GM23338 (cell line): ENCODE measurements at regions not wholly inside any gene's neighbourhood (a gene's known extent, or its start where the extent isn't known, plus 50 kb on each side); places are given as distances from the start of the nearest gene placed in this dataset.

Experiments
- ATAC-seq: fragments of 200-7000 bp; cut with Tn5 transposase; 3 replicates; pipeline ENCODE4 v1.9.1; 2020
- DNase-seq: peaks from one replicate; pipeline ENCODE4 v3.0.0-alpha.2; 2015; ENCODE audit warnings: low spot score
- H2AFZ ChIP-seq: fragments of 200-600 bp; sonication (generic); 2 replicates; pipeline ENCODE4 v1.8.0; 2016; ENCODE audit warnings: antibody characterized with exemption, mild to moderate bottlenecking, moderate library complexity
- H3F3A ChIP-seq: fragments of 200-600 bp; sonication (generic); replicated peaks from 2 replicates; pipeline ENCODE4 v1.8.0; 2017; ENCODE audit warnings: antibody characterized with exemption, mixed run types, low read depth
- H3K27ac ChIP-seq: fragments of 200-600 bp; sonication (generic); 2 replicates; pipeline ENCODE4 v1.6.1; 2016; ENCODE audit warnings: low read depth
- H3K27me3 ChIP-seq: fragments of 200-600 bp; sonication (generic); 2 replicates; pipeline ENCODE4 v1.8.0; 2016; ENCODE audit warnings: mild to moderate bottlenecking, mixed run types, moderate library complexity; ENCODE audit not compliant: insufficient read depth
- H3K36me3 ChIP-seq: fragments of 200-600 bp; sonication (generic); 2 replicates; pipeline ENCODE4 v1.8.0; 2016; ENCODE audit warnings: mild to moderate bottlenecking; ENCODE audit not compliant: insufficient read depth
- H3K4me1 ChIP-seq: fragments of 200-600 bp; sonication (generic); 2 replicates; pipeline ENCODE4 v1.8.0; 2016; ENCODE audit warnings: mild to moderate bottlenecking, moderate library complexity; ENCODE audit not compliant: insufficient read depth
- H3K4me2 ChIP-seq: fragments of 200-600 bp; sonication (generic); 2 replicates; pipeline ENCODE4 v1.7.1; 2017; ENCODE audit warnings: mixed run types
- H3K4me3 ChIP-seq: fragments of 200-600 bp; sonication (generic); 2 replicates; pipeline ENCODE4 v1.6.1; 2016; ENCODE audit warnings: mixed run types
- H3K79me2 ChIP-seq: fragments of 200-600 bp; sonication (generic); replicated peaks from 2 replicates; pipeline ENCODE4 v1.8.0; 2017; ENCODE audit warnings: mild to moderate bottlenecking; ENCODE audit not compliant: insufficient read depth
- H3K9me2 ChIP-seq: fragments of 200-600 bp; sonication (generic); 2 replicates; pipeline ENCODE4 v1.8.0; 2017; ENCODE audit not compliant: insufficient read depth
- H4K20me1 ChIP-seq: fragments of 200-600 bp; sonication (generic); replicated peaks from 2 replicates; pipeline ENCODE4 v1.8.0; 2017; ENCODE audit warnings: mild to moderate bottlenecking; ENCODE audit not compliant: insufficient read depth
- H3K27ac Mint-ChIP-seq: 2 replicates; pipeline ENCODE4 v1.8.0; 2020; ENCODE audit warnings: inconsistent platforms, mild to moderate bottlenecking, moderate library complexity, mixed read lengths
- H3K27me3 Mint-ChIP-seq: 3 replicates; pipeline ENCODE4 v1.8.0; 2022; ENCODE audit warnings: low read depth, mild to moderate bottlenecking, moderate library complexity, mixed read lengths, inconsistent platforms; ENCODE audit not compliant: insufficient read depth, poor library complexity
- H3K36me3 Mint-ChIP-seq: 3 replicates; pipeline ENCODE4 v1.8.0; 2021; ENCODE audit warnings: low read depth, mild to moderate bottlenecking, inconsistent platforms, moderate library complexity, mixed read lengths
- H3K4me1 Mint-ChIP-seq: 3 replicates; pipeline ENCODE4 v1.8.0; 2020; ENCODE audit warnings: mild to moderate bottlenecking, inconsistent platforms, mixed read lengths
- H3K4me3 Mint-ChIP-seq: 3 replicates; pipeline ENCODE4 v1.8.0; 2021; ENCODE audit warnings: moderate library complexity, mild to moderate bottlenecking, inconsistent platforms, mixed read lengths
- H3K9me3 Mint-ChIP-seq: 3 replicates; pipeline ENCODE4 v1.8.0; 2020; ENCODE audit warnings: moderate library complexity, mild to moderate bottlenecking, inconsistent platforms, mixed read lengths
- EZH2 ChIP-seq: fragments of 200-600 bp; sonication (generic); IDR thresholded peaks from one replicate; pipeline ENCODE4 v1.8.0; 2017; ENCODE audit warnings: antibody characterized with exemption, mild to moderate bottlenecking, low read depth; ENCODE audit not compliant: unreplicated experiment
- EZH2phosphoT487 ChIP-seq: fragments of 200-600 bp; sonication (generic); IDR thresholded peaks from one replicate; pipeline ENCODE4 v1.8.1; 2018; ENCODE audit warnings: antibody characterized with exemption; ENCODE audit not compliant: unreplicated experiment
- ZNF114 ChIP-seq: fragments of 250-450 bp; sonication (Bioruptor Pico); IDR thresholded peaks from 2 replicates; pipeline ENCODE4 v1.5.0; 2020; ENCODE audit warnings: mild to moderate bottlenecking, moderate library complexity
- TF ChIP-seq, protein P1 (sequence below): fragments of 250-450 bp; sonication (Bioruptor Pico); IDR thresholded peaks from 2 replicates; pipeline ENCODE4 v1.5.0; 2020; ENCODE audit warnings: mild to moderate bottlenecking, moderate library complexity
- TF ChIP-seq, protein P2 (sequence below): IDR thresholded peaks from one replicate; pipeline ENCODE4 v1.6.1; 2018; ENCODE audit warnings: antibody characterized with exemption; ENCODE audit not compliant: unreplicated experiment

GRCh38 chrX:128287693-128288092 is 235.5 kb upstream of the ACTRT1 start (continued):
- TF ChIP-seq, protein P1, sequence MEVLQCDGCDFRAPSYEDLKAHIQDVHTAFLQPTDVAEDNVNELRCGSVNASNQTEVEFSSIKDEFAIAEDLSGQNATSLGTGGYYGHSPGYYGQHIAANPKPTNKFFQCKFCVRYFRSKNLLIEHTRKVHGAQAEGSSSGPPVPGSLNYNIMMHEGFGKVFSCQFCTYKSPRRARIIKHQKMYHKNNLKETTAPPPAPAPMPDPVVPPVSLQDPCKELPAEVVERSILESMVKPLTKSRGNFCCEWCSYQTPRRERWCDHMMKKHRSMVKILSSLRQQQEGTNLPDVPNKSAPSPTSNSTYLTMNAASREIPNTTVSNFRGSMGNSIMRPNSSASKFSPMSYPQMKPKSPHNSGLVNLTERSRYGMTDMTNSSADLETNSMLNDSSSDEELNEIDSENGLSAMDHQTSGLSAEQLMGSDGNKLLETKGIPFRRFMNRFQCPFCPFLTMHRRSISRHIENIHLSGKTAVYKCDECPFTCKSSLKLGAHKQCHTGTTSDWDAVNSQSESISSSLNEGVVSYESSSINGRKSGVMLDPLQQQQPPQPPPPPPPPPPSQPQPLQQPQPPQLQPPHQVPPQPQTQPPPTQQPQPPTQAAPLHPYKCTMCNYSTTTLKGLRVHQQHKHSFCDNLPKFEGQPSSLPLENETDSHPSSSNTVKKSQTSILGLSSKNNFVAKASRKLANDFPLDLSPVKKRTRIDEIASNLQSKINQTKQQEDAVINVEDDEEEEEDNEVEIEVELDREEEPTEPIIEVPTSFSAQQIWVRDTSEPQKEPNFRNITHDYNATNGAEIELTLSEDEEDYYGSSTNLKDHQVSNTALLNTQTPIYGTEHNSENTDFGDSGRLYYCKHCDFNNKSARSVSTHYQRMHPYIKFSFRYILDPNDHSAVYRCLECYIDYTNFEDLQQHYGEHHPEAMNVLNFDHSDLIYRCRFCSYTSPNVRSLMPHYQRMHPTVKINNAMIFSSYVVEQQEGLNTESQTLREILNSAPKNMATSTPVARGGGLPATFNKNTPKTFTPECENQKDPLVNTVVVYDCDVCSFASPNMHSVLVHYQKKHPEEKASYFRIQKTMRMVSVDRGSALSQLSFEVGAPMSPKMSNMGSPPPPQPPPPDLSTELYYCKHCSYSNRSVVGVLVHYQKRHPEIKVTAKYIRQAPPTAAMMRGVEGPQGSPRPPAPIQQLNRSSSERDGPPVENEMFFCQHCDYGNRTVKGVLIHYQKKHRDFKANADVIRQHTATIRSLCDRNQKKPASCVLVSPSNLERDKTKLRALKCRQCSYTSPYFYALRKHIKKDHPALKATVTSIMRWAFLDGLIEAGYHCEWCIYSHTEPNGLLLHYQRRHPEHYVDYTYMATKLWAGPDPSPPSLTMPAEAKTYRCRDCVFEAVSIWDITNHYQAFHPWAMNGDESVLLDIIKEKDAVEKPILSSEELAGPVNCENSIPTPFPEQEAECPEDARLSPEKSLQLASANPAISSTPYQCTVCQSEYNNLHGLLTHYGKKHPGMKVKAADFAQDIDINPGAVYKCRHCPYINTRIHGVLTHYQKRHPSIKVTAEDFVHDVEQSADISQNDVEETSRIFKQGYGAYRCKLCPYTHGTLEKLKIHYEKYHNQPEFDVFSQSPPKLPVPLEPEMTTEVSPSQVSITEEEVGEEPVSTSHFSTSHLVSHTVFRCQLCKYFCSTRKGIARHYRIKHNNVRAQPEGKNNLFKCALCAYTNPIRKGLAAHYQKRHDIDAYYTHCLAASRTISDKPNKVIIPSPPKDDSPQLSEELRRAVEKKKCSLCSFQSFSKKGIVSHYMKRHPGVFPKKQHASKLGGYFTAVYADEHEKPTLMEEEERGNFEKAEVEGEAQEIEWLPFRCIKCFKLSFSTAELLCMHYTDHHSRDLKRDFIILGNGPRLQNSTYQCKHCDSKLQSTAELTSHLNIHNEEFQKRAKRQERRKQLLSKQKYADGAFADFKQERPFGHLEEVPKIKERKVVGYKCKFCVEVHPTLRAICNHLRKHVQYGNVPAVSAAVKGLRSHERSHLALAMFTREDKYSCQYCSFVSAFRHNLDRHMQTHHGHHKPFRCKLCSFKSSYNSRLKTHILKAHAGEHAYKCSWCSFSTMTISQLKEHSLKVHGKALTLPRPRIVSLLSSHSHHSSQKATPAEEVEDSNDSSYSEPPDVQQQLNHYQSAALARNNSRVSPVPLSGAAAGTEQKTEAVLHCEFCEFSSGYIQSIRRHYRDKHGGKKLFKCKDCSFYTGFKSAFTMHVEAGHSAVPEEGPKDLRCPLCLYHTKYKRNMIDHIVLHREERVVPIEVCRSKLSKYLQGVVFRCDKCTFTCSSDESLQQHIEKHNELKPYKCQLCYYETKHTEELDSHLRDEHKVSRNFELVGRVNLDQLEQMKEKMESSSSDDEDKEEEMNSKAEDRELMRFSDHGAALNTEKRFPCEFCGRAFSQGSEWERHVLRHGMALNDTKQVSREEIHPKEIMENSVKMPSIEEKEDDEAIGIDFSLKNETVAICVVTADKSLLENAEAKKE (CRISPR knock-in tag), result no peak
- TF ChIP-seq, protein P2, sequence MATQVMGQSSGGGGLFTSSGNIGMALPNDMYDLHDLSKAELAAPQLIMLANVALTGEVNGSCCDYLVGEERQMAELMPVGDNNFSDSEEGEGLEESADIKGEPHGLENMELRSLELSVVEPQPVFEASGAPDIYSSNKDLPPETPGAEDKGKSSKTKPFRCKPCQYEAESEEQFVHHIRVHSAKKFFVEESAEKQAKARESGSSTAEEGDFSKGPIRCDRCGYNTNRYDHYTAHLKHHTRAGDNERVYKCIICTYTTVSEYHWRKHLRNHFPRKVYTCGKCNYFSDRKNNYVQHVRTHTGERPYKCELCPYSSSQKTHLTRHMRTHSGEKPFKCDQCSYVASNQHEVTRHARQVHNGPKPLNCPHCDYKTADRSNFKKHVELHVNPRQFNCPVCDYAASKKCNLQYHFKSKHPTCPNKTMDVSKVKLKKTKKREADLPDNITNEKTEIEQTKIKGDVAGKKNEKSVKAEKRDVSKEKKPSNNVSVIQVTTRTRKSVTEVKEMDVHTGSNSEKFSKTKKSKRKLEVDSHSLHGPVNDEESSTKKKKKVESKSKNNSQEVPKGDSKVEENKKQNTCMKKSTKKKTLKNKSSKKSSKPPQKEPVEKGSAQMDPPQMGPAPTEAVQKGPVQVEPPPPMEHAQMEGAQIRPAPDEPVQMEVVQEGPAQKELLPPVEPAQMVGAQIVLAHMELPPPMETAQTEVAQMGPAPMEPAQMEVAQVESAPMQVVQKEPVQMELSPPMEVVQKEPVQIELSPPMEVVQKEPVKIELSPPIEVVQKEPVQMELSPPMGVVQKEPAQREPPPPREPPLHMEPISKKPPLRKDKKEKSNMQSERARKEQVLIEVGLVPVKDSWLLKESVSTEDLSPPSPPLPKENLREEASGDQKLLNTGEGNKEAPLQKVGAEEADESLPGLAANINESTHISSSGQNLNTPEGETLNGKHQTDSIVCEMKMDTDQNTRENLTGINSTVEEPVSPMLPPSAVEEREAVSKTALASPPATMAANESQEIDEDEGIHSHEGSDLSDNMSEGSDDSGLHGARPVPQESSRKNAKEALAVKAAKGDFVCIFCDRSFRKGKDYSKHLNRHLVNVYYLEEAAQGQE, result no peak

GRCh38 chrX:128250621-128251020 is 198.4 kb upstream of the ACTRT1 start:
- no peaks in the 10 kb centered on the region for H3K27me3 Mint-ChIP-seq
- Histone ChIP-seq H3K4me1 (no peaks in the 10 kb centered on the region), H3K27me3 (no peaks in the 10 kb centered on the region), H3K4me3 (no peak overlapping the region), H3K4me2 (no peak overlapping the region), H3K36me3 (no peaks in the 10 kb centered on the region), H4K20me1 (no peaks in the 10 kb centered on the region), H3K79me2 (no peaks in the 10 kb centered on the region), H2AFZ (no peak overlapping the region), H3K27ac (no peak overlapping the region), H3F3A (no peaks in the 10 kb centered on the region), H3K9me2 (no peaks in the 10 kb centered on the region)
- no peak overlapping the region for H3K4me3 Mint-ChIP-seq
- no peaks in the 10 kb centered on the region; the same call in 2 of the 3 replicates for H3K36me3 Mint-ChIP-seq
- DNase-seq, result no peak
- H3K9me3 Mint-ChIP-seq, result 0 out of 3 replicates have a peak, but pooled peaks cover 3% of the 10 kb centered on the region
- H3K27ac Mint-ChIP-seq, result no peak overlapping the region
- H3K4me1 Mint-ChIP-seq, result no peaks in the 10 kb centered on the region
- no peak for ATAC-seq
- TF ChIP-seq ZNF114 (CRISPR knock-in tag) (no peak), EZH2phosphoT487 (no peak), EZH2 (no peak)
- TF ChIP-seq, protein P1 (CRISPR knock-in tag), result no peak
